ENCODE measurements at regions not wholly inside any gene's neighbourhood (a gene's known extent, or its start where the extent isn't known, plus 50 kb on each side); places are given as distances from the start of the nearest gene placed in this dataset.

DNA sequence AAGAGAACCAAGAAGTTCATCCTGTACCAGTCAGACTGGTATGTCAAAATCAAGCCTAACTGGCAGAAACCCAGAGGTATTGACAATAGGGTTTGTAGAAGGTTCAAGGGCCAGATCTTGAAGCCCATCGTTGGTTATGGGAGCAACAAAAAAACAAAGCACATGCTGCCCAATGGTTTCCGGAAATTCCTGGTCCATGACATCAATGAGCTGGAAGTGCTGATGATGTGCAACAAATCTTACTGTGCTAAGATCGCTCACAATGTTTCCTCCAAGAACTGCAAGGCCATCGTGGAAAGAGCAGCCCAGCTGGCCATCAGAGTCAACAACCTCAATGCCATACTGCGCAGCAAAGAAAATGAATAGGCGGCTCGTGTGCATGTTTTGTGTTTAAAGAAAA, 172.7 kb upstream of the MED14 start:
- TF ChIP-seq, protein P1, sequence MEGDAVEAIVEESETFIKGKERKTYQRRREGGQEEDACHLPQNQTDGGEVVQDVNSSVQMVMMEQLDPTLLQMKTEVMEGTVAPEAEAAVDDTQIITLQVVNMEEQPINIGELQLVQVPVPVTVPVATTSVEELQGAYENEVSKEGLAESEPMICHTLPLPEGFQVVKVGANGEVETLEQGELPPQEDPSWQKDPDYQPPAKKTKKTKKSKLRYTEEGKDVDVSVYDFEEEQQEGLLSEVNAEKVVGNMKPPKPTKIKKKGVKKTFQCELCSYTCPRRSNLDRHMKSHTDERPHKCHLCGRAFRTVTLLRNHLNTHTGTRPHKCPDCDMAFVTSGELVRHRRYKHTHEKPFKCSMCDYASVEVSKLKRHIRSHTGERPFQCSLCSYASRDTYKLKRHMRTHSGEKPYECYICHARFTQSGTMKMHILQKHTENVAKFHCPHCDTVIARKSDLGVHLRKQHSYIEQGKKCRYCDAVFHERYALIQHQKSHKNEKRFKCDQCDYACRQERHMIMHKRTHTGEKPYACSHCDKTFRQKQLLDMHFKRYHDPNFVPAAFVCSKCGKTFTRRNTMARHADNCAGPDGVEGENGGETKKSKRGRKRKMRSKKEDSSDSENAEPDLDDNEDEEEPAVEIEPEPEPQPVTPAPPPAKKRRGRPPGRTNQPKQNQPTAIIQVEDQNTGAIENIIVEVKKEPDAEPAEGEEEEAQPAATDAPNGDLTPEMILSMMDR (IDR thresholded peaks at IDR 0.05): no peak
- TF ChIP-seq POLR2A (IDR thresholded peaks at IDR 0.05) (no peak), EP300 (IDR thresholded peaks at IDR 0.05) (no peak)

Data from sigmoid colon (tissue), 4 donors.